SK-N-SH (cell line): ENCODE measurements at regions not wholly inside any gene's neighbourhood (a gene's known extent, or its start where the extent isn't known, plus 50 kb on each side); places are given as distances from the start of the nearest gene placed in this dataset.

Experiments used
- NRF1 ChIP-seq: IDR thresholded peaks from 2 replicates; pipeline ENCODE4 v1.6.1; 2012; ENCODE audit warnings: low read depth, mild to moderate bottlenecking, low read length
- SMC3 ChIP-seq: IDR thresholded peaks from 2 replicates; pipeline ENCODE4 v1.6.1; 2012; ENCODE audit warnings: low read depth, low read length, improper control_type of control experiment
- TCF12 ChIP-seq: IDR thresholded peaks from 2 replicates; pipeline ENCODE4 v1.4.0; 2012
- TF ChIP-seq, protein P1 (sequence below): fragments of 200-600 bp; sonication (generic); IDR thresholded peaks from 2 replicates; pipeline ENCODE4 v1.6.1; 2017; ENCODE audit warnings: antibody characterized with exemption, mild to moderate bottlenecking, moderate library complexity
- TF ChIP-seq, protein P2 (sequence below): IDR thresholded peaks from 2 replicates; pipeline ENCODE4 v1.4.0; 2012; ENCODE audit warnings: low read depth
- TF ChIP-seq, protein P3 (sequence below): IDR thresholded peaks from 2 replicates; pipeline ENCODE4 v1.6.1; 2012; ENCODE audit warnings: mild to moderate bottlenecking, low read depth, low read length, moderate library complexity

DNA sequence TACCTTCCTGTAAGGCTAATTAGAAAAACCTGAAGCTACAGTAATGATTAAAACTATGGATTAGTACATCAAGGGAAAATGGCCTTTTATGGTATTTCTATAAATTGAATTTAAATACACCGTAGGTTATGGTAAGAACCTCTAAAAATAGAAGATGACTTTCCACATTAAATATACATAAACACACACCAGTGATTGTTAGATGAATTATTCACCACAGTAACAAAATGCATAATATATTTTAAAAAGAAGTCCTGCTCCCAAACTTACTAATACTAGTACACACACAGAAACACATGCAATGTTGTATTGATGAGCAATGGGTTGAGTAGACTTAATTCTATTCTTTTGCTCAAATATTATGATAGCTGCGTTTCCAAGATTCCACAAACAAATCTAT, 277.9 kb upstream of the ANKRD50 start:
- TF ChIP-seq, protein P1, sequence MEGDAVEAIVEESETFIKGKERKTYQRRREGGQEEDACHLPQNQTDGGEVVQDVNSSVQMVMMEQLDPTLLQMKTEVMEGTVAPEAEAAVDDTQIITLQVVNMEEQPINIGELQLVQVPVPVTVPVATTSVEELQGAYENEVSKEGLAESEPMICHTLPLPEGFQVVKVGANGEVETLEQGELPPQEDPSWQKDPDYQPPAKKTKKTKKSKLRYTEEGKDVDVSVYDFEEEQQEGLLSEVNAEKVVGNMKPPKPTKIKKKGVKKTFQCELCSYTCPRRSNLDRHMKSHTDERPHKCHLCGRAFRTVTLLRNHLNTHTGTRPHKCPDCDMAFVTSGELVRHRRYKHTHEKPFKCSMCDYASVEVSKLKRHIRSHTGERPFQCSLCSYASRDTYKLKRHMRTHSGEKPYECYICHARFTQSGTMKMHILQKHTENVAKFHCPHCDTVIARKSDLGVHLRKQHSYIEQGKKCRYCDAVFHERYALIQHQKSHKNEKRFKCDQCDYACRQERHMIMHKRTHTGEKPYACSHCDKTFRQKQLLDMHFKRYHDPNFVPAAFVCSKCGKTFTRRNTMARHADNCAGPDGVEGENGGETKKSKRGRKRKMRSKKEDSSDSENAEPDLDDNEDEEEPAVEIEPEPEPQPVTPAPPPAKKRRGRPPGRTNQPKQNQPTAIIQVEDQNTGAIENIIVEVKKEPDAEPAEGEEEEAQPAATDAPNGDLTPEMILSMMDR, result no peak
- TF ChIP-seq TCF12 (no peak), SMC3 (no peak), NRF1 (no peak)
- TF ChIP-seq, protein P2, sequence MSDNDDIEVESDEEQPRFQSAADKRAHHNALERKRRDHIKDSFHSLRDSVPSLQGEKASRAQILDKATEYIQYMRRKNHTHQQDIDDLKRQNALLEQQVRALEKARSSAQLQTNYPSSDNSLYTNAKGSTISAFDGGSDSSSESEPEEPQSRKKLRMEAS, result no peak
- TF ChIP-seq, protein P3, sequence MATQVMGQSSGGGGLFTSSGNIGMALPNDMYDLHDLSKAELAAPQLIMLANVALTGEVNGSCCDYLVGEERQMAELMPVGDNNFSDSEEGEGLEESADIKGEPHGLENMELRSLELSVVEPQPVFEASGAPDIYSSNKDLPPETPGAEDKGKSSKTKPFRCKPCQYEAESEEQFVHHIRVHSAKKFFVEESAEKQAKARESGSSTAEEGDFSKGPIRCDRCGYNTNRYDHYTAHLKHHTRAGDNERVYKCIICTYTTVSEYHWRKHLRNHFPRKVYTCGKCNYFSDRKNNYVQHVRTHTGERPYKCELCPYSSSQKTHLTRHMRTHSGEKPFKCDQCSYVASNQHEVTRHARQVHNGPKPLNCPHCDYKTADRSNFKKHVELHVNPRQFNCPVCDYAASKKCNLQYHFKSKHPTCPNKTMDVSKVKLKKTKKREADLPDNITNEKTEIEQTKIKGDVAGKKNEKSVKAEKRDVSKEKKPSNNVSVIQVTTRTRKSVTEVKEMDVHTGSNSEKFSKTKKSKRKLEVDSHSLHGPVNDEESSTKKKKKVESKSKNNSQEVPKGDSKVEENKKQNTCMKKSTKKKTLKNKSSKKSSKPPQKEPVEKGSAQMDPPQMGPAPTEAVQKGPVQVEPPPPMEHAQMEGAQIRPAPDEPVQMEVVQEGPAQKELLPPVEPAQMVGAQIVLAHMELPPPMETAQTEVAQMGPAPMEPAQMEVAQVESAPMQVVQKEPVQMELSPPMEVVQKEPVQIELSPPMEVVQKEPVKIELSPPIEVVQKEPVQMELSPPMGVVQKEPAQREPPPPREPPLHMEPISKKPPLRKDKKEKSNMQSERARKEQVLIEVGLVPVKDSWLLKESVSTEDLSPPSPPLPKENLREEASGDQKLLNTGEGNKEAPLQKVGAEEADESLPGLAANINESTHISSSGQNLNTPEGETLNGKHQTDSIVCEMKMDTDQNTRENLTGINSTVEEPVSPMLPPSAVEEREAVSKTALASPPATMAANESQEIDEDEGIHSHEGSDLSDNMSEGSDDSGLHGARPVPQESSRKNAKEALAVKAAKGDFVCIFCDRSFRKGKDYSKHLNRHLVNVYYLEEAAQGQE, result no peak
